GM12864 (cell line): ENCODE measurements at regions not wholly inside any gene's neighbourhood (a gene's known extent, or its start where the extent isn't known, plus 50 kb on each side); places are given as distances from the start of the nearest gene placed in this dataset.
"Not testable (repeated sequence)": the region's sequence is repeated elsewhere in the genome, so short reads cannot be mapped to it uniquely, and the experiment has no call there.

Experiments
- DNase-seq: peaks from one replicate; pipeline ENCODE4 v3.0.0-alpha.2; 2011; ENCODE audit warnings: low read depth
- H3K4me3 ChIP-seq: 2 replicates; pipeline ENCODE4 v1.5.1; 2011; ENCODE audit warnings: mild to moderate bottlenecking, low read depth, low read length, control low read depth
- CTCF ChIP-seq: IDR thresholded peaks from 2 replicates; pipeline ENCODE4 v1.5.1; 2011; ENCODE audit warnings: low read depth, mild to moderate bottlenecking, moderate library complexity, low read length, control low read depth, inconsistent platforms; ENCODE audit errors: missing control alignments

- no peak for TF ChIP-seq CTCF
- no peak for DNase-seq
- H3K4me3 ChIP-seq = no peak overlapping the region
Measured at GRCh38 chr11:13128354-13128753, 119.2 kb downstream of the RASSF10 start.

GRCh38 chr11:13134066-13134465, 125.0 kb downstream of the RASSF10 start:
- no peak for TF ChIP-seq CTCF
- DNase-seq = no peak
- no peak overlapping the region for H3K4me3 ChIP-seq

GRCh38 chr11:13134886-13135285, 125.8 kb downstream of the RASSF10 start:
- no peak for DNase-seq
- H3K4me3 ChIP-seq = no peak overlapping the region
- no peak for TF ChIP-seq CTCF

- no peak for DNase-seq
- TF ChIP-seq CTCF = no peak
- H3K4me3 ChIP-seq = no peak overlapping the region
Measured at GRCh38 chr11:13135385-13136271, 126.5 kb downstream of the RASSF10 start.

GRCh38 chr11:13136272-13136596, 127.1 kb downstream of the RASSF10 start:
- TF ChIP-seq CTCF = no peak
- H3K4me3 ChIP-seq = no peak overlapping the region
- no peak for DNase-seq

- no peak for TF ChIP-seq CTCF
- H3K4me3 ChIP-seq = no peak overlapping the region
- no peak for DNase-seq
Measured at GRCh38 chr11:13137844-13138301, 128.8 kb downstream of the RASSF10 start.

- DNase-seq, H3K4me3 ChIP-seq: not testable (repeated sequence)
Measured at GRCh38 chr11:13139085-13139484, 130.0 kb downstream of the RASSF10 start.
